Natural killer cell (primary cell): ENCODE measurements at regions not wholly inside any gene's neighbourhood (a gene's known extent, or its start where the extent isn't known, plus 50 kb on each side); places are given as distances from the start of the nearest gene placed in this dataset.

Experiments
- ATAC-seq, 3 donors: fragments of 150-1000 bp in 2 of 3; fragments of 200-7000 bp in 1 of 3; cut with Tn5 transposase; 1 replicate in 1 of 3; 2 replicates in 2 of 3; pipeline ENCODE4 v1.10.0; 2021; ENCODE audit warnings: mild to moderate bottlenecking in 2 of 3, moderate library complexity in 2 of 3
- DNase-seq, 2 donors: peaks; one replicate each; pipeline versions ENCODE4 v3.0.0 to v3.0.0-alpha.2; 2013 to 2021; ENCODE audit warnings: mixed read lengths in 1 of 2
- H3K27ac ChIP-seq: one replicate; pipeline ENCODE4 v1.5.1; 2013; ENCODE audit warnings: mild to moderate bottlenecking, low read length
- H3K27me3 ChIP-seq: one replicate; pipeline ENCODE4 v1.6.1; 2013; ENCODE audit warnings: low read length; ENCODE audit not compliant: control insufficient read depth, insufficient read depth
- H3K36me3 ChIP-seq: one replicate; pipeline ENCODE4 v1.6.1; 2013; ENCODE audit warnings: low read length; ENCODE audit not compliant: control insufficient read depth, insufficient read depth
- H3K4me1 ChIP-seq: one replicate; pipeline ENCODE4 v1.6.1; 2013; ENCODE audit warnings: low read length; ENCODE audit not compliant: control insufficient read depth, insufficient read depth
- H3K4me3 ChIP-seq: one replicate; pipeline ENCODE4 v1.5.1; 2013; ENCODE audit warnings: low read length
- H3K9me3 ChIP-seq: one replicate; pipeline ENCODE4 v1.6.1; 2013; ENCODE audit warnings: low read length; ENCODE audit not compliant: control insufficient read depth, insufficient read depth
- H3K27ac Mint-ChIP-seq, 2 donors: one replicate each; pipeline ENCODE4 v1.8.0; 2022; ENCODE audit warnings: mild to moderate bottlenecking in 2 of 2, mixed read lengths in 2 of 2, moderate library complexity in 1 of 2
- H3K27me3 Mint-ChIP-seq, 2 donors: one replicate each; pipeline ENCODE4 v1.8.0; 2022; ENCODE audit warnings: low read depth in 2 of 2, mixed read lengths in 2 of 2
- H3K36me3 Mint-ChIP-seq: one replicate; pipeline ENCODE4 v1.8.0; 2022; ENCODE audit warnings: mixed read lengths
- H3K4me1 Mint-ChIP-seq, 2 donors: one replicate each; pipeline ENCODE4 v1.8.0; 2022; ENCODE audit warnings: mixed read lengths in 2 of 2
- H3K4me3 Mint-ChIP-seq: one replicate; pipeline ENCODE4 v1.8.0; 2022; ENCODE audit warnings: mild to moderate bottlenecking, moderate library complexity, mixed read lengths
- H3K9me3 Mint-ChIP-seq, 2 donors: one replicate each; pipeline ENCODE4 v1.8.0; 2022; ENCODE audit warnings: mixed read lengths in 2 of 2
- WGBS: methylation state at CpG from one replicate; pipeline ENCODE4 v1.1.7; 2013; ENCODE audit warnings: missing lambda C conversion rate; ENCODE audit not compliant: insufficient coverage; 5-methylcytosine and 5-hydroxymethylcytosine counted together
- intact Hi-C: fragments of 100-400 bp; cut with micrococcal nuclease; formaldehyde crosslinking; loops from one replicate; pipeline ENCODE4 v1.14.2; 2022
- TF ChIP-seq, protein P1 (sequence below): fragments of 200-600 bp; IDR thresholded peaks from one replicate; pipeline ENCODE4 v1.8.0; 2022; ENCODE audit warnings: antibody characterized with exemption

DNA sequence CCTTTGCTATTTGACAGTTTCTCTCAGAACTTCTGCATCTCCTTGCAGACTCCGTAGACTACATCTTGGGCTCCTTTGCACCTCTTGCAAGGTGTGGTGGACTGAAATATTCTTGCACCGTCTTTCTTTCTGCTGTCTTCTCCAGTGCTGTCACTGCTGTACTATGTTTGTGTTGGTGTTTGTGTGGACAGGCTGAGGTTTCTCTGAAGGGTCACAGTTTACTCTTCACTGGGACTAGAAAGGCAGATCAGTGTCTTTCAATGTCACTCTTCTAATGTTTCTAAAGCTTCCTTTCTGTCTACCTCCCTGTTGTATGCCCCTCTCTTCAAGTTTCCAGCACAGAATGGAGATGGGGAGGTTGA lies 410.0 kb upstream of the CD180 start:
- intact Hi-C loops: no loop called here
- WGBS: 85% methylated on average over 2 of the region's 2 CpGs
- H3K36me3 Mint-ChIP-seq: no peaks in the 10 kb centered on the region
- no peak overlapping the region for H3K4me3 ChIP-seq
- TF ChIP-seq, protein P1, sequence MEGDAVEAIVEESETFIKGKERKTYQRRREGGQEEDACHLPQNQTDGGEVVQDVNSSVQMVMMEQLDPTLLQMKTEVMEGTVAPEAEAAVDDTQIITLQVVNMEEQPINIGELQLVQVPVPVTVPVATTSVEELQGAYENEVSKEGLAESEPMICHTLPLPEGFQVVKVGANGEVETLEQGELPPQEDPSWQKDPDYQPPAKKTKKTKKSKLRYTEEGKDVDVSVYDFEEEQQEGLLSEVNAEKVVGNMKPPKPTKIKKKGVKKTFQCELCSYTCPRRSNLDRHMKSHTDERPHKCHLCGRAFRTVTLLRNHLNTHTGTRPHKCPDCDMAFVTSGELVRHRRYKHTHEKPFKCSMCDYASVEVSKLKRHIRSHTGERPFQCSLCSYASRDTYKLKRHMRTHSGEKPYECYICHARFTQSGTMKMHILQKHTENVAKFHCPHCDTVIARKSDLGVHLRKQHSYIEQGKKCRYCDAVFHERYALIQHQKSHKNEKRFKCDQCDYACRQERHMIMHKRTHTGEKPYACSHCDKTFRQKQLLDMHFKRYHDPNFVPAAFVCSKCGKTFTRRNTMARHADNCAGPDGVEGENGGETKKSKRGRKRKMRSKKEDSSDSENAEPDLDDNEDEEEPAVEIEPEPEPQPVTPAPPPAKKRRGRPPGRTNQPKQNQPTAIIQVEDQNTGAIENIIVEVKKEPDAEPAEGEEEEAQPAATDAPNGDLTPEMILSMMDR: no peak
- H3K4me1 Mint-ChIP-seq: no peaks in the 10 kb centered on the region
- H3K27ac ChIP-seq: no peak overlapping the region
- no peak overlapping the region for H3K27ac Mint-ChIP-seq
- no peaks in the 10 kb centered on the region for H3K27me3 ChIP-seq
- H3K4me1 ChIP-seq: no peaks in the 10 kb centered on the region
- DNase-seq (no peak), ATAC-seq (no peak)
- peaks cover 0 to 5% of the 10 kb centered on the region in 2 donors for H3K9me3 Mint-ChIP-seq
- no peak overlapping the region for H3K4me3 Mint-ChIP-seq
- H3K9me3 ChIP-seq: no peaks in the 10 kb centered on the region
- H3K27me3 Mint-ChIP-seq: peaks cover 0 to 6% of the 10 kb centered on the region in 2 donors
- H3K36me3 ChIP-seq: no peaks in the 10 kb centered on the region

DNA sequence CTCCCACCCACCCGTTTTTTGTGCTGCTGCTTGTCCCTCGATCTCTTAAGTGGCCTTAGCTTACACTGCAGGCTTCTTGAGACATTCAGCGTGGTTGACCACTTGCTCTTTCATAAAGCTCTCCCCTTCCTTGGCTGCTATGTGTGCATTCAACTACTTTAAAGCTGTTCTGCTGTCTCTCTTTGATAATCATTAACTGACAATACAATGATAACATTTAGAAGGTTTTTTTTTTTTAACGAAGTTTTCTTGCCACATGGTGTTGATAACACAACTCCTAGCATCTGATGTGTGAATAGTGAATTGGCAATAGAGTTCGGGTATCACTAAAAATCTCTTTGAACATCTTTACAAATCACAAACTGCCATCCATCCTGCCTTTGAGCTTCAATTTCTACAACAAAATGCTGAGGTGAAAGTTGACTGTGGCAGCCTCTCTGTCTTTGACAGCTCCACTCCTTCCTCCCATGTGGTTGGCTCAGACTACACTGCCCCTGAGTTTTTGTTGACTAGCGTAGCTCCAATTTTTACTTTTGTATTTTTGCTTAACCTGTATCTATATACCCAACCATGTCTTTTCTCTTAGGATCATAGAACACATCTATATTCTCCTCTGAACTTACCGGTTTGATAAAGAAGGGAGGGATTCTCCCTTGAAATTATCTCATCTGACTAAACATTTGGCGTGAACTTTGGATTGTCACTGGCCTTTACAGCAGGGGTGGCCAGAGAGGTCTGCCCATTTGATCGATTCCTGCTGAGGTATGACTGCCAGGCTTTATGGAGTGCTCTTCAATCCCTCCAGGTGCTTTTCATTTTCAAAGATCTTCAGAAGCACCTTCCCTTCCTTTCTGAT lies 409.4 kb upstream of the CD180 start:
- no peak overlapping the region for H3K4me3 ChIP-seq
- no peaks in the 10 kb centered on the region for H3K27me3 ChIP-seq
- Mint-ChIP-seq H3K4me1 (no peaks in the 10 kb centered on the region), H3K4me3 (no peak overlapping the region), H3K36me3 (no peaks in the 10 kb centered on the region), H3K9me3 (peaks cover 0 to 5% of the 10 kb centered on the region in 2 donors), H3K27me3 (peaks cover 0 to 10% of the 10 kb centered on the region in 2 donors), H3K27ac (no peak overlapping the region)
- DNase-seq (no peak), ATAC-seq (no peak)
- intact Hi-C loops: no loop called here
- WGBS: 80% methylated on average over 8 of the region's 9 CpGs
- no peak overlapping the region for H3K27ac ChIP-seq
- H3K36me3 ChIP-seq: no peaks in the 10 kb centered on the region
- H3K9me3 ChIP-seq: no peaks in the 10 kb centered on the region
- TF ChIP-seq, protein P1: no peak
- no peaks in the 10 kb centered on the region for H3K4me1 ChIP-seq

- DNase-seq (no peak), ATAC-seq (no peak)
- Mint-ChIP-seq H3K9me3 (peaks cover 0 to 5% of the 10 kb centered on the region in 2 donors), H3K4me3 (no peak overlapping the region), H3K27ac (no peak overlapping the region), H3K36me3 (no peaks in the 10 kb centered on the region), H3K27me3 (peaks cover 0 to 2% of the 10 kb centered on the region in 2 donors), H3K4me1 (peaks cover 5 to 12% of the 10 kb centered on the region in 2 donors)
- TF ChIP-seq, protein P1: no peak
- no peaks in the 10 kb centered on the region for H3K9me3 ChIP-seq
- no peak overlapping the region for H3K27ac ChIP-seq
- H3K4me1 ChIP-seq: no peaks in the 10 kb centered on the region
- no peaks in the 10 kb centered on the region for H3K36me3 ChIP-seq
- intact Hi-C loops: no loop called here
- H3K4me3 ChIP-seq: no peak overlapping the region
- WGBS: 74% methylated on average over 3 of the region's 3 CpGs
- H3K27me3 ChIP-seq: no peaks in the 10 kb centered on the region
These were observed 394.9 kb upstream of the CD180 start for GRCh38 chr5:67591491-67591890.

- H3K27ac Mint-ChIP-seq: no peak overlapping the region
- Histone ChIP-seq H3K27ac (no peak overlapping the region), H3K36me3 (no peaks in the 10 kb centered on the region), H3K27me3 (no peaks in the 10 kb centered on the region), H3K4me1 (no peaks in the 10 kb centered on the region), H3K4me3 (no peak overlapping the region), H3K9me3 (no peaks in the 10 kb centered on the region)
- no peak for ATAC-seq
- peaks cover 5 to 12% of the 10 kb centered on the region in 2 donors for H3K4me1 Mint-ChIP-seq
- H3K9me3 Mint-ChIP-seq: peaks cover 0 to 3% of the 10 kb centered on the region in 2 donors
- H3K27me3 Mint-ChIP-seq: peaks cover 0 to 2% of the 10 kb centered on the region in 2 donors
- DNase-seq: no peak
- intact Hi-C loops: loop anchor here (5.0 kb wide), 1 partner anchor 41 kb away; no protein-coding TSS in a partner anchor
- no peak overlapping the region for H3K4me3 Mint-ChIP-seq
- 46% methylated on average over 2 of the region's 2 CpGs for WGBS
- no peaks in the 10 kb centered on the region for H3K36me3 Mint-ChIP-seq
- TF ChIP-seq, protein P1: no peak
These were observed 391.8 kb upstream of the CD180 start for GRCh38 chr5:67588389-67588788.
